ENCODE measurements at regions not wholly inside any gene's neighbourhood (a gene's known extent, or its start where the extent isn't known, plus 50 kb on each side); places are given as distances from the start of the nearest gene placed in this dataset.

- Histone ChIP-seq H3K27me3 (no peaks in the 10 kb centered on the region), H3K27ac (no peak overlapping the region), H3K4me1 (peaks cover 0 to 1% of the 10 kb centered on the region in 2 donors), H3K4me3 (replicated peaks in 1 of 3) (no peak overlapping the region), H3K9me3 (no peaks in the 10 kb centered on the region), H3K36me3 (no peaks in the 10 kb centered on the region)
- DNase-seq: no peak
- intact Hi-C loops (cut with DNase I): no loop called here
- no peak for TF ChIP-seq CTCF (IDR thresholded peaks at IDR 0.05)
- no peak for TF ChIP-seq POLR2A (IDR thresholded peaks at IDR 0.05)
Observed at GRCh38 chr4:54806351-54806750, 148.6 kb downstream of the KIT start.

GRCh38 chr4:54802336-54802735 lies 144.6 kb downstream of the KIT start:
- H3K27me3 ChIP-seq: no peaks in the 10 kb centered on the region
- DNase-seq: no peak
- TF ChIP-seq POLR2A (IDR thresholded peaks at IDR 0.05) (no peak), CTCF (IDR thresholded peaks at IDR 0.05) (no peak)
- 93 to 95% methylated on average over 2 of the region's 2 CpGs for WGBS, 2 donors
- intact Hi-C loops (cut with DNase I): no loop called here
- H3K36me3 ChIP-seq: no peaks in the 10 kb centered on the region
- no peak overlapping the region for H3K4me3 ChIP-seq (replicated peaks in 1 of 3)
- no peaks in the 10 kb centered on the region for H3K9me3 ChIP-seq
- peaks cover 0 to 4% of the 10 kb centered on the region in 2 donors for H3K4me1 ChIP-seq
- no peak overlapping the region for H3K27ac ChIP-seq

- 70 to 73% methylated on average over 4 of the region's 4 CpGs for WGBS, 2 donors
- H3K36me3 ChIP-seq: no peaks in the 10 kb centered on the region
- no peak overlapping the region for H3K4me3 ChIP-seq (replicated peaks in 1 of 3)
- DNase-seq: no peak
- H3K27ac ChIP-seq: no peak overlapping the region
- no peaks in the 10 kb centered on the region for H3K9me3 ChIP-seq
- peaks cover 0 to 4% of the 10 kb centered on the region in 2 donors for H3K4me1 ChIP-seq
- intact Hi-C loops (cut with DNase I): no loop called here
- no peak for TF ChIP-seq POLR2A (IDR thresholded peaks at IDR 0.05)
- TF ChIP-seq CTCF (IDR thresholded peaks at IDR 0.05): no peak
- H3K27me3 ChIP-seq: no peaks in the 10 kb centered on the region
Observed at GRCh38 chr4:54800831-54801530, 143.2 kb downstream of the KIT start.

- no peaks in the 10 kb centered on the region for H3K27me3 ChIP-seq
- no peak overlapping the region for H3K27ac ChIP-seq
- WGBS, 2 donors: 81 to 87% methylated on average over 4 of the region's 4 CpGs
- DNase-seq: no peak
- H3K36me3 ChIP-seq: no peaks in the 10 kb centered on the region
- intact Hi-C loops (cut with DNase I): no loop called here
- no peak for TF ChIP-seq POLR2A (IDR thresholded peaks at IDR 0.05)
- TF ChIP-seq CTCF (IDR thresholded peaks at IDR 0.05): no peak
- H3K9me3 ChIP-seq: no peaks in the 10 kb centered on the region
- no peak overlapping the region for H3K4me3 ChIP-seq (replicated peaks in 1 of 3)
- H3K4me1 ChIP-seq: no peaks in the 10 kb centered on the region
Observed at GRCh38 chr4:54794579-54794978, 136.8 kb downstream of the KIT start.

- H3K4me1 ChIP-seq: no peaks in the 10 kb centered on the region
- H3K27me3 ChIP-seq: no peaks in the 10 kb centered on the region
- intact Hi-C loops (cut with DNase I): no loop called here
- no peak for TF ChIP-seq CTCF (IDR thresholded peaks at IDR 0.05)
- TF ChIP-seq POLR2A (IDR thresholded peaks at IDR 0.05): no peak
- no peak overlapping the region for H3K4me3 ChIP-seq (replicated peaks in 1 of 3)
- no peak for DNase-seq
- no peak overlapping the region for H3K27ac ChIP-seq
- H3K9me3 ChIP-seq: no peaks in the 10 kb centered on the region
- H3K36me3 ChIP-seq: no peaks in the 10 kb centered on the region
- 70 to 76% methylated on average over 2 of the region's 2 CpGs for WGBS, 2 donors
Observed at GRCh38 chr4:54793856-54794422, 136.2 kb downstream of the KIT start.
